HepG2 (cell line): ENCODE measurements at regions not wholly inside any gene's neighbourhood (a gene's known extent, or its start where the extent isn't known, plus 50 kb on each side); places are given as distances from the start of the nearest gene placed in this dataset.

Experiments used
- ATAC-seq: fragments of 200-7000 bp; cut with Tn5 transposase; 3 replicates; pipeline ENCODE4 v1.9.1; 2020; ENCODE audit warnings: mild to moderate bottlenecking, moderate library complexity
- BruUV-seq: library from RNA; stranded (reverse); fragments of 400-500 nt; replicated peaks from 2 replicates; lab custom pipeline; 2021; lab: Mats Ljungman, UMichigan
- CTCF ChIA-PET: fragments of 300-600 bp; formaldehyde crosslinking; extraction: SDS; loops from one replicate; lab custom pipeline; 2021; ENCODE audit warnings: low total read pairs, inconsistent platforms, low intra/inter-chr PET ratio; lab: Yijun Ruan, JAX
- POLR2A ChIA-PET: fragments of 350-600 bp; sonication (Branson Sonifier 250); formaldehyde crosslinking; loops from one replicate; lab custom pipeline; 2020; ENCODE audit warnings: antibody characterized with exemption, inconsistent platforms; lab: Yijun Ruan, JAX
- DNase-seq: peaks from one replicate; pipeline ENCODE4 v3.0.0-alpha.2; 2015; ENCODE audit warnings: low spot score
- FAIRE-seq: peaks from 3 replicates; lab custom pipeline; 2011; peaks lifted over from hg19 to GRCh38; lab: Jason Lieb, UNC
- H2AFZ ChIP-seq: one replicate; pipeline ENCODE4 v1.6.1; 2011; ENCODE audit warnings: low read length, inconsistent platforms
- H3K27ac ChIP-seq: fragments of 300-600 bp; 3 replicates; pipeline ENCODE4 v1.8.0; 2011; ENCODE audit warnings: mixed run types, mild to moderate bottlenecking, mixed read lengths, low read length, inconsistent platforms; ENCODE audit not compliant: insufficient read depth; ENCODE audit errors: extremely low read length
- H3K27me3 ChIP-seq, 2 experiments: fragments of 200-600 bp in 1 of 2; 2 replicates in 1 of 2; 3 replicates in 1 of 2; pipeline versions ENCODE4 v1.6.0 to v1.8.0; 2011; ENCODE audit warnings: low read length in 2 of 2, mild to moderate bottlenecking in 2 of 2, moderate library complexity in 2 of 2, inconsistent platforms in 1 of 2; ENCODE audit not compliant: insufficient read depth in 2 of 2, control insufficient read depth in 1 of 2
- H3K36me3 ChIP-seq, 2 experiments: fragments of 200-600 bp in 1 of 2; replicated peaks in 1 of 2; 2 replicates in 1 of 2; 3 replicates in 1 of 2; pipeline versions ENCODE4 v1.5.1 to v1.8.0; 2011; ENCODE audit warnings: low read length in 2 of 2, inconsistent platforms in 1 of 2; ENCODE audit not compliant: insufficient read depth in 2 of 2, control insufficient read depth in 1 of 2
- H3K4me1 ChIP-seq: 2 replicates; pipeline ENCODE4 v1.5.1; 2012; ENCODE audit warnings: low read length, inconsistent platforms; ENCODE audit not compliant: insufficient read depth
- H3K4me2 ChIP-seq: 2 replicates; pipeline ENCODE4 v1.6.0; 2011; ENCODE audit warnings: low read depth, low read length, inconsistent platforms
- H3K4me3 ChIP-seq, 3 experiments: fragments of 200-600 bp in 1 of 3; sonication (generic), shearing (Covaris generic) in 1 of 3; replicated peaks in 1 of 3; 2 replicates each; pipeline ENCODE4 v1.5.1; 2011 to 2016; ENCODE audit warnings: low read length in 3 of 3, inconsistent platforms in 2 of 3, low read depth in 2 of 3, mild to moderate bottlenecking in 2 of 3, control low read depth in 1 of 3, mixed read lengths in 1 of 3; ENCODE audit not compliant: insufficient read depth in 1 of 3
- H3K79me2 ChIP-seq: one replicate; pipeline ENCODE4 v1.6.1; 2011; ENCODE audit warnings: low read length, inconsistent platforms; ENCODE audit not compliant: insufficient read depth
- H3K9ac ChIP-seq: 2 replicates; pipeline ENCODE4 v1.6.0; 2011; ENCODE audit warnings: mild to moderate bottlenecking, low read depth, low read length, inconsistent platforms; ENCODE audit not compliant: insufficient read depth
- H3K9me3 ChIP-seq: 2 replicates; pipeline ENCODE4 v1.5.1; 2012; ENCODE audit warnings: mild to moderate bottlenecking, low read length
- H4K20me1 ChIP-seq: 2 replicates; pipeline ENCODE4 v1.6.0; 2011; ENCODE audit warnings: inconsistent platforms, mild to moderate bottlenecking, low read length, moderate library complexity; ENCODE audit not compliant: insufficient read depth
- CERS6 ChIP-seq: sonication (generic); formaldehyde crosslinking; IDR thresholded peaks from 2 replicates; pipeline ENCODE4 v1.5.0; 2020; ENCODE audit warnings: missing genetic modification reagents
- HDAC1 ChIP-seq: sonication (generic); formaldehyde crosslinking; IDR thresholded peaks from 2 replicates; pipeline ENCODE4 v1.5.1; 2020; ENCODE audit warnings: mild to moderate bottlenecking, missing genetic modification reagents
- MBD4 ChIP-seq: IDR thresholded peaks from 2 replicates; pipeline ENCODE4 v1.6.1; 2012; ENCODE audit warnings: low read length, inconsistent platforms, borderline replicate concordance
- XRCC5 ChIP-seq: fragments of 200-400 bp; formaldehyde crosslinking; optimal IDR thresholded peaks from 2 replicates; pipeline ENCODE3; 2017; ENCODE audit warnings: mild to moderate bottlenecking, low read length
- ZNF501 ChIP-seq: sonication (generic); formaldehyde crosslinking; IDR thresholded peaks from 2 replicates; pipeline ENCODE4 v1.5.1; 2020; ENCODE audit warnings: mild to moderate bottlenecking, moderate library complexity, missing genetic modification reagents
- ZNF672 ChIP-seq: sonication (generic); formaldehyde crosslinking; IDR thresholded peaks from 2 replicates; pipeline ENCODE4 v1.8.1; 2022; ENCODE audit warnings: missing genetic modification reagents
- ZNF784 ChIP-seq: sonication (generic); formaldehyde crosslinking; IDR thresholded peaks from 2 replicates; pipeline ENCODE4 v1.5.1; 2020; ENCODE audit warnings: missing genetic modification reagents, mild to moderate bottlenecking, borderline replicate concordance
- ZNF883 ChIP-seq: sonication (generic); formaldehyde crosslinking; IDR thresholded peaks from 2 replicates; pipeline ENCODE4 v1.5.1; 2020; ENCODE audit warnings: mild to moderate bottlenecking, missing genetic modification reagents; ENCODE audit errors: not compliant biosample characterization
- WGBS: methylation state at CpG from one replicate; pipeline ENCODE4 v1.1.6; 2017; ENCODE audit warnings: low lambda C conversion rate; 5-methylcytosine and 5-hydroxymethylcytosine counted together
- in situ Hi-C: cut with HindIII; loops from 2 replicates; pipeline ENCODE4 v1.10.0; 2017; ENCODE audit warnings: low pct_unique_long_range_greater_than_20kb; ENCODE audit not compliant: extremely low pct_ligation_motif_present
- intact Hi-C: fragments of 100-400 bp; cut with micrococcal nuclease; formaldehyde crosslinking; loops from one replicate; pipeline ENCODE4 v1.10.0; 2022; ENCODE audit not compliant: unreplicated experiment

GRCh38 chr10:3631291-3631690, 153.7 kb downstream of the KLF6 start (continued):
- no peak for TF ChIP-seq HDAC1 (CRISPR knock-in tag)
- TF ChIP-seq ZNF883 (CRISPR knock-in tag) = no peak
- TF ChIP-seq CERS6 = no peak
- TF ChIP-seq ZNF501 (CRISPR knock-in tag) = no peak
- TF ChIP-seq ZNF784 (CRISPR knock-in tag) = no peak
- no peak for TF ChIP-seq ZNF672 (CRISPR knock-in tag)
- no peak for TF ChIP-seq XRCC5

- intact Hi-C loops (no loop called here), in situ Hi-C loops (no loop called here)
- 12% methylated on average over 11 of the region's 11 CpGs for WGBS
- TF ChIP-seq MBD4 = no peak
- Histone ChIP-seq H3K36me3 (no peaks in the 10 kb centered on the region), H4K20me1 (no peaks in the 10 kb centered on the region), H3K4me1 (no peaks in the 10 kb centered on the region), H3K4me2 (no peak overlapping the region), H3K79me2 (no peaks in the 10 kb centered on the region), H3K27me3 (peaks cover 0 to 6% of the 10 kb centered on the region in 2 experiments; a peak in 1 of 5 replicates), H3K9me3 (no peaks in the 10 kb centered on the region), H3K27ac (no peak overlapping the region), H3K9ac (no peak overlapping the region), H3K4me3 (no peak overlapping the region), H2AFZ (no peak overlapping the region)
- DNase-seq (no peak), ATAC-seq (no peak), FAIRE-seq (no peak)
- CTCF ChIA-PET = no interaction called here
- BruUV-seq = no TSS peak
- POLR2A ChIA-PET = no interaction called here
Measured at GRCh38 chr10:3625959-3626751, 158.9 kb downstream of the KLF6 start.
